ENCODE measurements at regions not wholly inside any gene's neighbourhood (a gene's known extent, or its start where the extent isn't known, plus 50 kb on each side); places are given as distances from the start of the nearest gene placed in this dataset.
"Not testable (repeated sequence)": the region's sequence is repeated elsewhere in the genome, so short reads cannot be mapped to it uniquely, and the experiment has no call there.

- no peak overlapping the region for H3K27ac Mint-ChIP-seq
- CTCF ChIA-PET: no interaction called here
These were observed 105.9 kb upstream of the POU3F1 start for GRCh38 chr1:38152351-38153065.

GRCh38 chr1:38151399-38151798, 104.8 kb upstream of the POU3F1 start:
- no peaks in the 10 kb centered on the region for H3K9me3 Mint-ChIP-seq
- no peak for DNase-seq
- no peak overlapping the region for H3K4me3 Mint-ChIP-seq
- CTCF ChIA-PET: no interaction called here
- H3K36me3 Mint-ChIP-seq (ENCODE audit: low read depth): no peaks in the 10 kb centered on the region
- POLR2A ChIA-PET: no interaction called here
- H3K27me3 Mint-ChIP-seq: no peaks in the 10 kb centered on the region
- H3K27ac Mint-ChIP-seq: no peak overlapping the region
- no peaks in the 10 kb centered on the region for H3K4me1 Mint-ChIP-seq

More at GRCh38 chr1:38152351-38153065, 105.9 kb upstream of the POU3F1 start:
- Mint-ChIP-seq H3K4me1 (no peaks in the 10 kb centered on the region), H3K27me3 (no peaks in the 10 kb centered on the region), H3K36me3 (ENCODE audit: low read depth) (no peaks in the 10 kb centered on the region), H3K9me3 (no peaks in the 10 kb centered on the region), H3K4me3 (no peak overlapping the region)
- no peak for DNase-seq
- POLR2A ChIA-PET: no interaction called here

- peaks cover 26% of the 10 kb centered on the region for H3K27me3 Mint-ChIP-seq
- H3K36me3 Mint-ChIP-seq (ENCODE audit: low read depth); H3K4me3 Mint-ChIP-seq; H3K9me3 Mint-ChIP-seq; POLR2A ChIA-PET; H3K27ac Mint-ChIP-seq; DNase-seq; H3K4me1 Mint-ChIP-seq; CTCF ChIA-PET: not testable (repeated sequence)
These were observed 99.5 kb upstream of the POU3F1 start for GRCh38 chr1:38146079-38146478.

GRCh38 chr1:38142606-38143005, 96.0 kb upstream of the POU3F1 start:
- ChIA-PET POLR2A (no interaction called here), CTCF (no interaction called here)
- Mint-ChIP-seq H3K4me3 (no peak overlapping the region), H3K4me1 (no peaks in the 10 kb centered on the region), H3K36me3 (ENCODE audit: low read depth) (no peaks in the 10 kb centered on the region), H3K27ac (no peak overlapping the region), H3K9me3 (peaks cover 5% of the 10 kb centered on the region), H3K27me3 (peaks cover 43% of the 10 kb centered on the region)
- no peak for DNase-seq

GRCh38 chr1:38141483-38141882, 94.9 kb upstream of the POU3F1 start:
- H3K4me1 Mint-ChIP-seq: no peaks in the 10 kb centered on the region
- no peaks in the 10 kb centered on the region for H3K36me3 Mint-ChIP-seq (ENCODE audit: low read depth)
- H3K27me3 Mint-ChIP-seq: peaks cover 54% of the 10 kb centered on the region
- H3K4me3 Mint-ChIP-seq: no peak overlapping the region
- ChIA-PET CTCF (no interaction called here), POLR2A (no interaction called here)
- no peak overlapping the region for H3K27ac Mint-ChIP-seq
- no peak for DNase-seq
- peaks cover 5% of the 10 kb centered on the region for H3K9me3 Mint-ChIP-seq

GRCh38 chr1:38139738-38140487, 93.3 kb upstream of the POU3F1 start:
- no peak overlapping the region for H3K4me3 Mint-ChIP-seq
- no peaks in the 10 kb centered on the region for H3K4me1 Mint-ChIP-seq
- H3K9me3 Mint-ChIP-seq: no peaks in the 10 kb centered on the region
- H3K36me3 Mint-ChIP-seq (ENCODE audit: low read depth): no peaks in the 10 kb centered on the region
- ChIA-PET POLR2A (no interaction called here), CTCF (interaction anchor here (0.9 to 1.6 kb wide), 2 partner anchors 16 to 18 kb away, joined by 4 to 6 read pairs; no protein-coding TSS in a partner anchor)
- H3K27ac Mint-ChIP-seq: no peak overlapping the region
- no peak for DNase-seq
- peaks cover 70% of the 10 kb centered on the region for H3K27me3 Mint-ChIP-seq

GRCh38 chr1:38138498-38139233, 92.1 kb upstream of the POU3F1 start:
- Mint-ChIP-seq H3K27me3 (peaks cover 78% of the 10 kb centered on the region), H3K4me1 (no peaks in the 10 kb centered on the region), H3K4me3 (no peak overlapping the region), H3K36me3 (ENCODE audit: low read depth) (no peaks in the 10 kb centered on the region), H3K27ac (no peak overlapping the region), H3K9me3 (no peaks in the 10 kb centered on the region)
- ChIA-PET CTCF (interaction anchor here (0.6 to 1.6 kb wide), 3 partner anchors 17 to 202 kb away, joined by 3 to 6 read pairs (median 4); no protein-coding TSS in a partner anchor), POLR2A (no interaction called here)
- DNase-seq: no peak

GRCh38 chr1:38137164-38137563, 90.6 kb upstream of the POU3F1 start:
- no peaks in the 10 kb centered on the region for H3K9me3 Mint-ChIP-seq
- ChIA-PET POLR2A (no interaction called here), CTCF (interaction anchor here (1.0 kb wide), 1 partner anchor 24 kb away, joined by 3 read pairs; no protein-coding TSS in a partner anchor)
- DNase-seq: no peak
- H3K4me1 Mint-ChIP-seq: no peaks in the 10 kb centered on the region
- H3K27me3 Mint-ChIP-seq: peaks cover 76% of the 10 kb centered on the region
- H3K27ac Mint-ChIP-seq: no peak overlapping the region
- H3K36me3 Mint-ChIP-seq (ENCODE audit: low read depth): no peaks in the 10 kb centered on the region
- no peak overlapping the region for H3K4me3 Mint-ChIP-seq

- H3K4me3 Mint-ChIP-seq: no peak overlapping the region
- ChIA-PET POLR2A (no interaction called here), CTCF (no interaction called here)
These were observed 89.2 kb upstream of the POU3F1 start for GRCh38 chr1:38135625-38136414.

GRCh38 chr1:38134294-38134755, 87.7 kb upstream of the POU3F1 start:
- Mint-ChIP-seq H3K27me3 (peaks cover 60% of the 10 kb centered on the region), H3K36me3 (ENCODE audit: low read depth) (no peaks in the 10 kb centered on the region), H3K27ac (no peak overlapping the region), H3K4me1 (no peaks in the 10 kb centered on the region), H3K4me3 (no peak overlapping the region), H3K9me3 (no peaks in the 10 kb centered on the region)
- no peak for DNase-seq
- POLR2A ChIA-PET: no interaction called here
- CTCF ChIA-PET: no interaction called here

More at GRCh38 chr1:38135625-38136414, 89.2 kb upstream of the POU3F1 start:
- Mint-ChIP-seq H3K36me3 (ENCODE audit: low read depth) (no peaks in the 10 kb centered on the region), H3K4me1 (no peaks in the 10 kb centered on the region), H3K9me3 (no peaks in the 10 kb centered on the region), H3K27ac (no peak overlapping the region), H3K27me3 (peaks cover 69% of the 10 kb centered on the region)
- no peak for DNase-seq

- H3K4me3 Mint-ChIP-seq: no peak overlapping the region
- DNase-seq: no peak
- H3K4me1 Mint-ChIP-seq: no peaks in the 10 kb centered on the region
- ChIA-PET CTCF (no interaction called here), POLR2A (no interaction called here)
- peaks cover 59% of the 10 kb centered on the region for H3K27me3 Mint-ChIP-seq
- H3K36me3 Mint-ChIP-seq (ENCODE audit: low read depth): no peaks in the 10 kb centered on the region
- H3K27ac Mint-ChIP-seq: no peak overlapping the region
- no peaks in the 10 kb centered on the region for H3K9me3 Mint-ChIP-seq
These were observed 87.2 kb upstream of the POU3F1 start for GRCh38 chr1:38133756-38134155.

- Mint-ChIP-seq H3K4me1 (no peaks in the 10 kb centered on the region), H3K27me3 (peaks cover 58% of the 10 kb centered on the region), H3K27ac (no peak overlapping the region), H3K36me3 (ENCODE audit: low read depth) (no peaks in the 10 kb centered on the region), H3K9me3 (no peaks in the 10 kb centered on the region), H3K4me3 (no peak overlapping the region)
- DNase-seq: no peak
- ChIA-PET CTCF (no interaction called here), POLR2A (no interaction called here)
These were observed 86.7 kb upstream of the POU3F1 start for GRCh38 chr1:38133304-38133703.

Data from activated CD4-positive, alpha-beta T cell treated with anti-CD3 and anti-CD28 coated beads, Interleukin-2, amount 10 ng/mL, durations not matched to agents 7 days and 5 days (primary cell).